GM23338 (cell line): ENCODE measurements at regions not wholly inside any gene's neighbourhood (a gene's known extent, or its start where the extent isn't known, plus 50 kb on each side); places are given as distances from the start of the nearest gene placed in this dataset.

Source experiments
- ATAC-seq: fragments of 200-7000 bp; cut with Tn5 transposase; 3 replicates; pipeline ENCODE4 v1.9.1; 2020
- DNase-seq: peaks from one replicate; pipeline ENCODE4 v3.0.0-alpha.2; 2015; ENCODE audit warnings: low spot score
- H2AFZ ChIP-seq: fragments of 200-600 bp; sonication (generic); 2 replicates; pipeline ENCODE4 v1.8.0; 2016; ENCODE audit warnings: antibody characterized with exemption, mild to moderate bottlenecking, moderate library complexity
- H3F3A ChIP-seq: fragments of 200-600 bp; sonication (generic); replicated peaks from 2 replicates; pipeline ENCODE4 v1.8.0; 2017; ENCODE audit warnings: antibody characterized with exemption, mixed run types, low read depth
- H3K27ac ChIP-seq: fragments of 200-600 bp; sonication (generic); 2 replicates; pipeline ENCODE4 v1.6.1; 2016; ENCODE audit warnings: low read depth
- H3K27me3 ChIP-seq: fragments of 200-600 bp; sonication (generic); 2 replicates; pipeline ENCODE4 v1.8.0; 2016; ENCODE audit warnings: mild to moderate bottlenecking, mixed run types, moderate library complexity; ENCODE audit not compliant: insufficient read depth
- H3K36me3 ChIP-seq: fragments of 200-600 bp; sonication (generic); 2 replicates; pipeline ENCODE4 v1.8.0; 2016; ENCODE audit warnings: mild to moderate bottlenecking; ENCODE audit not compliant: insufficient read depth
- H3K4me1 ChIP-seq: fragments of 200-600 bp; sonication (generic); 2 replicates; pipeline ENCODE4 v1.8.0; 2016; ENCODE audit warnings: mild to moderate bottlenecking, moderate library complexity; ENCODE audit not compliant: insufficient read depth
- H3K4me2 ChIP-seq: fragments of 200-600 bp; sonication (generic); 2 replicates; pipeline ENCODE4 v1.7.1; 2017; ENCODE audit warnings: mixed run types
- H3K4me3 ChIP-seq: fragments of 200-600 bp; sonication (generic); 2 replicates; pipeline ENCODE4 v1.6.1; 2016; ENCODE audit warnings: mixed run types
- H3K79me2 ChIP-seq: fragments of 200-600 bp; sonication (generic); replicated peaks from 2 replicates; pipeline ENCODE4 v1.8.0; 2017; ENCODE audit warnings: mild to moderate bottlenecking; ENCODE audit not compliant: insufficient read depth
- H3K9me2 ChIP-seq: fragments of 200-600 bp; sonication (generic); 2 replicates; pipeline ENCODE4 v1.8.0; 2017; ENCODE audit not compliant: insufficient read depth
- H4K20me1 ChIP-seq: fragments of 200-600 bp; sonication (generic); replicated peaks from 2 replicates; pipeline ENCODE4 v1.8.0; 2017; ENCODE audit warnings: mild to moderate bottlenecking; ENCODE audit not compliant: insufficient read depth
- H3K27ac Mint-ChIP-seq: 2 replicates; pipeline ENCODE4 v1.8.0; 2020; ENCODE audit warnings: inconsistent platforms, mild to moderate bottlenecking, moderate library complexity, mixed read lengths
- H3K27me3 Mint-ChIP-seq: 3 replicates; pipeline ENCODE4 v1.8.0; 2022; ENCODE audit warnings: low read depth, mild to moderate bottlenecking, moderate library complexity, mixed read lengths, inconsistent platforms; ENCODE audit not compliant: insufficient read depth, poor library complexity
- H3K36me3 Mint-ChIP-seq: 3 replicates; pipeline ENCODE4 v1.8.0; 2021; ENCODE audit warnings: low read depth, mild to moderate bottlenecking, inconsistent platforms, moderate library complexity, mixed read lengths
- H3K4me1 Mint-ChIP-seq: 3 replicates; pipeline ENCODE4 v1.8.0; 2020; ENCODE audit warnings: mild to moderate bottlenecking, inconsistent platforms, mixed read lengths
- H3K4me3 Mint-ChIP-seq: 3 replicates; pipeline ENCODE4 v1.8.0; 2021; ENCODE audit warnings: moderate library complexity, mild to moderate bottlenecking, inconsistent platforms, mixed read lengths
- H3K9me3 Mint-ChIP-seq: 3 replicates; pipeline ENCODE4 v1.8.0; 2020; ENCODE audit warnings: moderate library complexity, mild to moderate bottlenecking, inconsistent platforms, mixed read lengths
- CREB1 ChIP-seq: fragments of 250-450 bp; sonication (Bioruptor Pico); IDR thresholded peaks from 2 replicates; pipeline ENCODE4 v1.5.0; 2020; ENCODE audit warnings: low read depth, mild to moderate bottlenecking, moderate library complexity
- CTCF ChIP-seq, 2 experiments: fragments of 200-600 bp in 1 of 2; sonication (generic) in 1 of 2; conservative IDR thresholded peaks; 2 replicates each; pipeline versions ENCODE4 v1.5.1 to v1.6.1; 2016 to 2017; ENCODE audit warnings: antibody characterized with exemption in 2 of 2, low read depth in 2 of 2, mild to moderate bottlenecking in 2 of 2, moderate library complexity in 1 of 2
- ETS1 ChIP-seq: IDR thresholded peaks from 2 replicates; pipeline ENCODE4 v1.6.1; 2016; ENCODE audit warnings: antibody characterized with exemption
- EZH2 ChIP-seq: fragments of 200-600 bp; sonication (generic); IDR thresholded peaks from one replicate; pipeline ENCODE4 v1.8.0; 2017; ENCODE audit warnings: antibody characterized with exemption, mild to moderate bottlenecking, low read depth; ENCODE audit not compliant: unreplicated experiment
- EZH2phosphoT487 ChIP-seq: fragments of 200-600 bp; sonication (generic); IDR thresholded peaks from one replicate; pipeline ENCODE4 v1.8.1; 2018; ENCODE audit warnings: antibody characterized with exemption; ENCODE audit not compliant: unreplicated experiment
- JUNB ChIP-seq: IDR thresholded peaks from one replicate; pipeline ENCODE4 v1.6.1; 2016; ENCODE audit warnings: antibody characterized with exemption; ENCODE audit not compliant: unreplicated experiment
- NANOG ChIP-seq: IDR thresholded peaks from 2 replicates; pipeline ENCODE4 v1.6.1; 2016; ENCODE audit warnings: antibody characterized with exemption, borderline replicate concordance
- POLR2AphosphoS5 ChIP-seq: IDR thresholded peaks from 2 replicates; pipeline ENCODE4 v1.6.1; 2016; ENCODE audit warnings: antibody characterized with exemption, low read depth
- STAT1 ChIP-seq: IDR thresholded peaks from one replicate; pipeline ENCODE4 v1.6.1; 2016; ENCODE audit warnings: antibody characterized with exemption; ENCODE audit not compliant: unreplicated experiment
- ZNF114 ChIP-seq: fragments of 250-450 bp; sonication (Bioruptor Pico); IDR thresholded peaks from 2 replicates; pipeline ENCODE4 v1.5.0; 2020; ENCODE audit warnings: mild to moderate bottlenecking, moderate library complexity
- ZNF331 ChIP-seq: fragments of 250-450 bp; sonication (Bioruptor Pico); IDR thresholded peaks from 2 replicates; pipeline ENCODE4 v1.5.0; 2020; ENCODE audit warnings: low read depth, mild to moderate bottlenecking, moderate library complexity
- TF ChIP-seq, protein P1 (sequence below): fragments of 250-450 bp; sonication (Bioruptor Pico); IDR thresholded peaks from 2 replicates; pipeline ENCODE4 v1.5.0; 2020; ENCODE audit warnings: mild to moderate bottlenecking, moderate library complexity
- TF ChIP-seq, protein P2 (sequence below): IDR thresholded peaks from one replicate; pipeline ENCODE4 v1.6.1; 2018; ENCODE audit warnings: antibody characterized with exemption; ENCODE audit not compliant: unreplicated experiment

GRCh38 chrX:122512561-122513072 lies 671.5 kb upstream of the GRIA3 start:
- H3K4me1 ChIP-seq, result no peaks in the 10 kb centered on the region
- H3F3A ChIP-seq, result no peaks in the 10 kb centered on the region
- no peak for TF ChIP-seq CREB1 (CRISPR knock-in tag)
- TF ChIP-seq, protein P1, sequence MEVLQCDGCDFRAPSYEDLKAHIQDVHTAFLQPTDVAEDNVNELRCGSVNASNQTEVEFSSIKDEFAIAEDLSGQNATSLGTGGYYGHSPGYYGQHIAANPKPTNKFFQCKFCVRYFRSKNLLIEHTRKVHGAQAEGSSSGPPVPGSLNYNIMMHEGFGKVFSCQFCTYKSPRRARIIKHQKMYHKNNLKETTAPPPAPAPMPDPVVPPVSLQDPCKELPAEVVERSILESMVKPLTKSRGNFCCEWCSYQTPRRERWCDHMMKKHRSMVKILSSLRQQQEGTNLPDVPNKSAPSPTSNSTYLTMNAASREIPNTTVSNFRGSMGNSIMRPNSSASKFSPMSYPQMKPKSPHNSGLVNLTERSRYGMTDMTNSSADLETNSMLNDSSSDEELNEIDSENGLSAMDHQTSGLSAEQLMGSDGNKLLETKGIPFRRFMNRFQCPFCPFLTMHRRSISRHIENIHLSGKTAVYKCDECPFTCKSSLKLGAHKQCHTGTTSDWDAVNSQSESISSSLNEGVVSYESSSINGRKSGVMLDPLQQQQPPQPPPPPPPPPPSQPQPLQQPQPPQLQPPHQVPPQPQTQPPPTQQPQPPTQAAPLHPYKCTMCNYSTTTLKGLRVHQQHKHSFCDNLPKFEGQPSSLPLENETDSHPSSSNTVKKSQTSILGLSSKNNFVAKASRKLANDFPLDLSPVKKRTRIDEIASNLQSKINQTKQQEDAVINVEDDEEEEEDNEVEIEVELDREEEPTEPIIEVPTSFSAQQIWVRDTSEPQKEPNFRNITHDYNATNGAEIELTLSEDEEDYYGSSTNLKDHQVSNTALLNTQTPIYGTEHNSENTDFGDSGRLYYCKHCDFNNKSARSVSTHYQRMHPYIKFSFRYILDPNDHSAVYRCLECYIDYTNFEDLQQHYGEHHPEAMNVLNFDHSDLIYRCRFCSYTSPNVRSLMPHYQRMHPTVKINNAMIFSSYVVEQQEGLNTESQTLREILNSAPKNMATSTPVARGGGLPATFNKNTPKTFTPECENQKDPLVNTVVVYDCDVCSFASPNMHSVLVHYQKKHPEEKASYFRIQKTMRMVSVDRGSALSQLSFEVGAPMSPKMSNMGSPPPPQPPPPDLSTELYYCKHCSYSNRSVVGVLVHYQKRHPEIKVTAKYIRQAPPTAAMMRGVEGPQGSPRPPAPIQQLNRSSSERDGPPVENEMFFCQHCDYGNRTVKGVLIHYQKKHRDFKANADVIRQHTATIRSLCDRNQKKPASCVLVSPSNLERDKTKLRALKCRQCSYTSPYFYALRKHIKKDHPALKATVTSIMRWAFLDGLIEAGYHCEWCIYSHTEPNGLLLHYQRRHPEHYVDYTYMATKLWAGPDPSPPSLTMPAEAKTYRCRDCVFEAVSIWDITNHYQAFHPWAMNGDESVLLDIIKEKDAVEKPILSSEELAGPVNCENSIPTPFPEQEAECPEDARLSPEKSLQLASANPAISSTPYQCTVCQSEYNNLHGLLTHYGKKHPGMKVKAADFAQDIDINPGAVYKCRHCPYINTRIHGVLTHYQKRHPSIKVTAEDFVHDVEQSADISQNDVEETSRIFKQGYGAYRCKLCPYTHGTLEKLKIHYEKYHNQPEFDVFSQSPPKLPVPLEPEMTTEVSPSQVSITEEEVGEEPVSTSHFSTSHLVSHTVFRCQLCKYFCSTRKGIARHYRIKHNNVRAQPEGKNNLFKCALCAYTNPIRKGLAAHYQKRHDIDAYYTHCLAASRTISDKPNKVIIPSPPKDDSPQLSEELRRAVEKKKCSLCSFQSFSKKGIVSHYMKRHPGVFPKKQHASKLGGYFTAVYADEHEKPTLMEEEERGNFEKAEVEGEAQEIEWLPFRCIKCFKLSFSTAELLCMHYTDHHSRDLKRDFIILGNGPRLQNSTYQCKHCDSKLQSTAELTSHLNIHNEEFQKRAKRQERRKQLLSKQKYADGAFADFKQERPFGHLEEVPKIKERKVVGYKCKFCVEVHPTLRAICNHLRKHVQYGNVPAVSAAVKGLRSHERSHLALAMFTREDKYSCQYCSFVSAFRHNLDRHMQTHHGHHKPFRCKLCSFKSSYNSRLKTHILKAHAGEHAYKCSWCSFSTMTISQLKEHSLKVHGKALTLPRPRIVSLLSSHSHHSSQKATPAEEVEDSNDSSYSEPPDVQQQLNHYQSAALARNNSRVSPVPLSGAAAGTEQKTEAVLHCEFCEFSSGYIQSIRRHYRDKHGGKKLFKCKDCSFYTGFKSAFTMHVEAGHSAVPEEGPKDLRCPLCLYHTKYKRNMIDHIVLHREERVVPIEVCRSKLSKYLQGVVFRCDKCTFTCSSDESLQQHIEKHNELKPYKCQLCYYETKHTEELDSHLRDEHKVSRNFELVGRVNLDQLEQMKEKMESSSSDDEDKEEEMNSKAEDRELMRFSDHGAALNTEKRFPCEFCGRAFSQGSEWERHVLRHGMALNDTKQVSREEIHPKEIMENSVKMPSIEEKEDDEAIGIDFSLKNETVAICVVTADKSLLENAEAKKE (CRISPR knock-in tag), result no peak
- TF ChIP-seq JUNB, result no peak
- no peak for TF ChIP-seq CTCF (conservative IDR thresholded peaks at IDR 0.05; ENCODE audit: low read depth in 2 of 2)
- no peak for TF ChIP-seq POLR2AphosphoS5
- TF ChIP-seq EZH2phosphoT487, result no peak
- no peak for TF ChIP-seq ZNF114 (CRISPR knock-in tag)
- TF ChIP-seq, protein P2, sequence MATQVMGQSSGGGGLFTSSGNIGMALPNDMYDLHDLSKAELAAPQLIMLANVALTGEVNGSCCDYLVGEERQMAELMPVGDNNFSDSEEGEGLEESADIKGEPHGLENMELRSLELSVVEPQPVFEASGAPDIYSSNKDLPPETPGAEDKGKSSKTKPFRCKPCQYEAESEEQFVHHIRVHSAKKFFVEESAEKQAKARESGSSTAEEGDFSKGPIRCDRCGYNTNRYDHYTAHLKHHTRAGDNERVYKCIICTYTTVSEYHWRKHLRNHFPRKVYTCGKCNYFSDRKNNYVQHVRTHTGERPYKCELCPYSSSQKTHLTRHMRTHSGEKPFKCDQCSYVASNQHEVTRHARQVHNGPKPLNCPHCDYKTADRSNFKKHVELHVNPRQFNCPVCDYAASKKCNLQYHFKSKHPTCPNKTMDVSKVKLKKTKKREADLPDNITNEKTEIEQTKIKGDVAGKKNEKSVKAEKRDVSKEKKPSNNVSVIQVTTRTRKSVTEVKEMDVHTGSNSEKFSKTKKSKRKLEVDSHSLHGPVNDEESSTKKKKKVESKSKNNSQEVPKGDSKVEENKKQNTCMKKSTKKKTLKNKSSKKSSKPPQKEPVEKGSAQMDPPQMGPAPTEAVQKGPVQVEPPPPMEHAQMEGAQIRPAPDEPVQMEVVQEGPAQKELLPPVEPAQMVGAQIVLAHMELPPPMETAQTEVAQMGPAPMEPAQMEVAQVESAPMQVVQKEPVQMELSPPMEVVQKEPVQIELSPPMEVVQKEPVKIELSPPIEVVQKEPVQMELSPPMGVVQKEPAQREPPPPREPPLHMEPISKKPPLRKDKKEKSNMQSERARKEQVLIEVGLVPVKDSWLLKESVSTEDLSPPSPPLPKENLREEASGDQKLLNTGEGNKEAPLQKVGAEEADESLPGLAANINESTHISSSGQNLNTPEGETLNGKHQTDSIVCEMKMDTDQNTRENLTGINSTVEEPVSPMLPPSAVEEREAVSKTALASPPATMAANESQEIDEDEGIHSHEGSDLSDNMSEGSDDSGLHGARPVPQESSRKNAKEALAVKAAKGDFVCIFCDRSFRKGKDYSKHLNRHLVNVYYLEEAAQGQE, result no peak
- no peak for TF ChIP-seq ZNF331 (CRISPR knock-in tag)
- no peak for TF ChIP-seq EZH2
- no peak for TF ChIP-seq STAT1
- no peak for TF ChIP-seq ETS1
- no peak for TF ChIP-seq NANOG
- Mint-ChIP-seq H3K9me3 (no peaks in the 10 kb centered on the region), H3K27me3 (no peaks in the 10 kb centered on the region), H3K27ac (no peak overlapping the region), H3K36me3 (no peaks in the 10 kb centered on the region), H3K4me1 (no peaks in the 10 kb centered on the region), H3K4me3 (no peak overlapping the region)
- H3K27me3 ChIP-seq, result no peaks in the 10 kb centered on the region
- no peaks in the 10 kb centered on the region for H3K79me2 ChIP-seq
- H3K36me3 ChIP-seq, result no peaks in the 10 kb centered on the region
- H3K9me2 ChIP-seq, result no peaks in the 10 kb centered on the region
- no peak for ATAC-seq
- no peak overlapping the region for H3K4me3 ChIP-seq
- DNase-seq, result no peak
- no peak overlapping the region for H3K27ac ChIP-seq
- H3K4me2 ChIP-seq, result no peak overlapping the region
- no peaks in the 10 kb centered on the region for H4K20me1 ChIP-seq
- no peak overlapping the region for H2AFZ ChIP-seq
